ENCODE measurements at regions not wholly inside any gene's neighbourhood (a gene's known extent, or its start where the extent isn't known, plus 50 kb on each side); places are given as distances from the start of the nearest gene placed in this dataset.

GRCh38 chr15:91751611-91752010 lies 101.9 kb upstream of the SLCO3A1 start:
- H3K36me3 Mint-ChIP-seq, result no peaks in the 10 kb centered on the region

GRCh38 chr15:91752081-91752785 lies 101.3 kb upstream of the SLCO3A1 start:
- Mint-ChIP-seq H3K27ac (no peak overlapping the region), H3K4me1 (no peaks in the 10 kb centered on the region), H3K9me3 (no peaks in the 10 kb centered on the region), H3K36me3 (no peaks in the 10 kb centered on the region), H3K27me3 (peaks cover 5% of the 10 kb centered on the region), H3K4me3 (no peak overlapping the region)

More at GRCh38 chr15:91751611-91752010, 101.9 kb upstream of the SLCO3A1 start:
- Mint-ChIP-seq H3K27me3 (peaks cover 5% of the 10 kb centered on the region), H3K4me1 (no peaks in the 10 kb centered on the region), H3K9me3 (no peaks in the 10 kb centered on the region), H3K27ac (no peak overlapping the region), H3K4me3 (no peak overlapping the region)

- Mint-ChIP-seq H3K36me3 (no peaks in the 10 kb centered on the region), H3K4me1 (no peaks in the 10 kb centered on the region), H3K27ac (no peak overlapping the region), H3K9me3 (no peaks in the 10 kb centered on the region), H3K4me3 (no peak overlapping the region), H3K27me3 (no peaks in the 10 kb centered on the region)
These were observed 93.9 kb upstream of the SLCO3A1 start for GRCh38 chr15:91759560-91759959.

- Mint-ChIP-seq H3K27ac (no peak overlapping the region), H3K9me3 (no peaks in the 10 kb centered on the region), H3K36me3 (no peaks in the 10 kb centered on the region), H3K4me3 (no peak overlapping the region), H3K4me1 (no peaks in the 10 kb centered on the region), H3K27me3 (peaks cover 1% of the 10 kb centered on the region)
These were observed 87.8 kb upstream of the SLCO3A1 start for GRCh38 chr15:91765660-91766059.

- Mint-ChIP-seq H3K27ac (no peak overlapping the region), H3K4me1 (no peaks in the 10 kb centered on the region), H3K4me3 (no peak overlapping the region), H3K27me3 (peaks cover 4% of the 10 kb centered on the region), H3K9me3 (no peaks in the 10 kb centered on the region), H3K36me3 (no peaks in the 10 kb centered on the region)
These were observed 84.0 kb upstream of the SLCO3A1 start for GRCh38 chr15:91769476-91769875.

- Mint-ChIP-seq H3K4me3 (no peak overlapping the region), H3K27ac (no peak overlapping the region), H3K4me1 (no peaks in the 10 kb centered on the region), H3K9me3 (no peaks in the 10 kb centered on the region), H3K36me3 (no peaks in the 10 kb centered on the region), H3K27me3 (peaks cover 5% of the 10 kb centered on the region)
These were observed 83.6 kb upstream of the SLCO3A1 start for GRCh38 chr15:91769894-91770293.

GRCh38 chr15:91776104-91776503 lies 77.4 kb upstream of the SLCO3A1 start:
- H3K27ac Mint-ChIP-seq, result no peak overlapping the region
- H3K4me3 Mint-ChIP-seq, result no peak overlapping the region
- peaks cover 13% of the 10 kb centered on the region for H3K27me3 Mint-ChIP-seq
- no peaks in the 10 kb centered on the region for H3K9me3 Mint-ChIP-seq
- no peaks in the 10 kb centered on the region for H3K36me3 Mint-ChIP-seq
- no peaks in the 10 kb centered on the region for H3K4me1 Mint-ChIP-seq

- Mint-ChIP-seq H3K4me1 (no peaks in the 10 kb centered on the region), H3K4me3 (no peak overlapping the region), H3K9me3 (no peaks in the 10 kb centered on the region), H3K27me3 (peaks cover 8% of the 10 kb centered on the region), H3K27ac (no peak overlapping the region), H3K36me3 (no peaks in the 10 kb centered on the region)
These were observed 73.5 kb upstream of the SLCO3A1 start for GRCh38 chr15:91779960-91780359.

GRCh38 chr15:91780387-91780786 lies 73.1 kb upstream of the SLCO3A1 start:
- Mint-ChIP-seq H3K27ac (no peak overlapping the region), H3K36me3 (no peaks in the 10 kb centered on the region), H3K27me3 (peaks cover 6% of the 10 kb centered on the region), H3K4me3 (no peak overlapping the region), H3K9me3 (no peaks in the 10 kb centered on the region), H3K4me1 (no peaks in the 10 kb centered on the region)

GRCh38 chr15:91782221-91782620 lies 71.3 kb upstream of the SLCO3A1 start:
- Mint-ChIP-seq H3K4me1 (no peaks in the 10 kb centered on the region), H3K27ac (no peak overlapping the region), H3K36me3 (no peaks in the 10 kb centered on the region), H3K27me3 (peaks cover 3% of the 10 kb centered on the region), H3K4me3 (no peak overlapping the region), H3K9me3 (no peaks in the 10 kb centered on the region)

- Mint-ChIP-seq H3K4me1 (no peaks in the 10 kb centered on the region), H3K4me3 (no peak overlapping the region), H3K27ac (no peak overlapping the region), H3K36me3 (no peaks in the 10 kb centered on the region), H3K9me3 (no peaks in the 10 kb centered on the region), H3K27me3 (no peaks in the 10 kb centered on the region)
These were observed 70.5 kb upstream of the SLCO3A1 start for GRCh38 chr15:91783008-91783407.

GRCh38 chr15:91783451-91783850 lies 70.1 kb upstream of the SLCO3A1 start:
- H3K27ac Mint-ChIP-seq, result no peak overlapping the region
- H3K4me1 Mint-ChIP-seq, result no peaks in the 10 kb centered on the region
- H3K27me3 Mint-ChIP-seq, result no peaks in the 10 kb centered on the region
- no peaks in the 10 kb centered on the region for H3K36me3 Mint-ChIP-seq
- H3K4me3 Mint-ChIP-seq, result no peak overlapping the region
- no peaks in the 10 kb centered on the region for H3K9me3 Mint-ChIP-seq

GRCh38 chr15:91784973-91785709 lies 68.4 kb upstream of the SLCO3A1 start:
- H3K27ac Mint-ChIP-seq, result no peak overlapping the region
- H3K9me3 Mint-ChIP-seq, result no peaks in the 10 kb centered on the region
- H3K27me3 Mint-ChIP-seq, result no peaks in the 10 kb centered on the region
- H3K36me3 Mint-ChIP-seq, result no peaks in the 10 kb centered on the region
- no peak overlapping the region for H3K4me3 Mint-ChIP-seq
- H3K4me1 Mint-ChIP-seq, result no peaks in the 10 kb centered on the region

- Mint-ChIP-seq H3K27me3 (no peaks in the 10 kb centered on the region), H3K9me3 (no peaks in the 10 kb centered on the region), H3K4me1 (no peaks in the 10 kb centered on the region), H3K36me3 (no peaks in the 10 kb centered on the region), H3K27ac (no peak overlapping the region), H3K4me3 (no peak overlapping the region)
These were observed 66.3 kb upstream of the SLCO3A1 start for GRCh38 chr15:91787198-91787597.

- H3K27me3 Mint-ChIP-seq, result peaks cover 6% of the 10 kb centered on the region
- H3K27ac Mint-ChIP-seq, result no peak overlapping the region
- no peaks in the 10 kb centered on the region for H3K4me1 Mint-ChIP-seq
- H3K9me3 Mint-ChIP-seq, result no peaks in the 10 kb centered on the region
- H3K36me3 Mint-ChIP-seq, result no peaks in the 10 kb centered on the region
- no peak overlapping the region for H3K4me3 Mint-ChIP-seq
These were observed 64.4 kb upstream of the SLCO3A1 start for GRCh38 chr15:91789136-91789535.

GRCh38 chr15:91790836-91791235 lies 62.7 kb upstream of the SLCO3A1 start:
- H3K36me3 Mint-ChIP-seq, result no peaks in the 10 kb centered on the region
- no peaks in the 10 kb centered on the region for H3K9me3 Mint-ChIP-seq
- no peak overlapping the region for H3K27ac Mint-ChIP-seq
- no peak overlapping the region for H3K4me3 Mint-ChIP-seq
- H3K4me1 Mint-ChIP-seq, result no peaks in the 10 kb centered on the region
- peaks cover 6% of the 10 kb centered on the region for H3K27me3 Mint-ChIP-seq
